PFSK-1 (cell line): ENCODE measurements at regions not wholly inside any gene's neighbourhood (a gene's known extent, or its start where the extent isn't known, plus 50 kb on each side); places are given as distances from the start of the nearest gene placed in this dataset.

ENCODE experiments used
- POLR2AphosphoS5 ChIP-seq: IDR thresholded peaks from 2 replicates; pipeline ENCODE4 v1.6.1; 2012; ENCODE audit warnings: low read depth, mild to moderate bottlenecking, control low read depth, low read length, moderate library complexity
- SIN3A ChIP-seq: IDR thresholded peaks from 2 replicates; pipeline ENCODE4 v1.6.1; 2012; ENCODE audit warnings: mild to moderate bottlenecking, low read length, moderate library complexity, borderline replicate concordance; ENCODE audit not compliant: insufficient read depth
- TAF1 ChIP-seq: IDR thresholded peaks from 2 replicates; pipeline ENCODE4 v1.6.1; 2012; ENCODE audit warnings: low read length, control low read depth, borderline replicate concordance; ENCODE audit not compliant: insufficient read depth
- TF ChIP-seq, protein P1 (sequence below), 2 experiments: IDR thresholded peaks; 2 replicates each; pipeline versions ENCODE4 v1.6.1 to v1.8.0; 2011 to 2012; ENCODE audit warnings: low read depth in 2 of 2, low read length in 2 of 2, control low read depth in 1 of 2, inconsistent platforms in 1 of 2, mild to moderate bottlenecking in 1 of 2, moderate library complexity in 1 of 2; ENCODE audit not compliant: insufficient read depth in 1 of 2

DNA sequence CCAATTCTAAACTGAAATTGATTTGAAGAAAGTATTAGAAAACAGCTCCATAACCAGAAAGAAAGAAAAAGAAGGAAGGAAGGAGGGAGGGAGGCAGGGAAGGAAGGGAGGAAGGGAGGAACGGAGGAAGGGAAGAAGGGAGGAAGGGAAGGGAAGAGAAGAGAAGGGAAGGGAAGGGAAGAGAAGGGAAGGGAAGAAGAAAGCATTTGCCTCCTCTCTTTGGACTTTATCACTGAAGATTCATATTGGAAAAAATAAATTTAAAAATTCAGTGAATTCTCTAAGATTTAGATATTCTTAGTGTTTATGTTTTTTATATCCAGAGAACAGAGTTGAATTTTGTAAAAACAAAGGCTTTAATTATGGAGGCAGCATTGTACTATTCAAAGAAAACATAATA is 68.5 kb upstream of the NXT1 start:
- TF ChIP-seq POLR2AphosphoS5, result no peak
- TF ChIP-seq TAF1, result no peak
- TF ChIP-seq, protein P1, sequence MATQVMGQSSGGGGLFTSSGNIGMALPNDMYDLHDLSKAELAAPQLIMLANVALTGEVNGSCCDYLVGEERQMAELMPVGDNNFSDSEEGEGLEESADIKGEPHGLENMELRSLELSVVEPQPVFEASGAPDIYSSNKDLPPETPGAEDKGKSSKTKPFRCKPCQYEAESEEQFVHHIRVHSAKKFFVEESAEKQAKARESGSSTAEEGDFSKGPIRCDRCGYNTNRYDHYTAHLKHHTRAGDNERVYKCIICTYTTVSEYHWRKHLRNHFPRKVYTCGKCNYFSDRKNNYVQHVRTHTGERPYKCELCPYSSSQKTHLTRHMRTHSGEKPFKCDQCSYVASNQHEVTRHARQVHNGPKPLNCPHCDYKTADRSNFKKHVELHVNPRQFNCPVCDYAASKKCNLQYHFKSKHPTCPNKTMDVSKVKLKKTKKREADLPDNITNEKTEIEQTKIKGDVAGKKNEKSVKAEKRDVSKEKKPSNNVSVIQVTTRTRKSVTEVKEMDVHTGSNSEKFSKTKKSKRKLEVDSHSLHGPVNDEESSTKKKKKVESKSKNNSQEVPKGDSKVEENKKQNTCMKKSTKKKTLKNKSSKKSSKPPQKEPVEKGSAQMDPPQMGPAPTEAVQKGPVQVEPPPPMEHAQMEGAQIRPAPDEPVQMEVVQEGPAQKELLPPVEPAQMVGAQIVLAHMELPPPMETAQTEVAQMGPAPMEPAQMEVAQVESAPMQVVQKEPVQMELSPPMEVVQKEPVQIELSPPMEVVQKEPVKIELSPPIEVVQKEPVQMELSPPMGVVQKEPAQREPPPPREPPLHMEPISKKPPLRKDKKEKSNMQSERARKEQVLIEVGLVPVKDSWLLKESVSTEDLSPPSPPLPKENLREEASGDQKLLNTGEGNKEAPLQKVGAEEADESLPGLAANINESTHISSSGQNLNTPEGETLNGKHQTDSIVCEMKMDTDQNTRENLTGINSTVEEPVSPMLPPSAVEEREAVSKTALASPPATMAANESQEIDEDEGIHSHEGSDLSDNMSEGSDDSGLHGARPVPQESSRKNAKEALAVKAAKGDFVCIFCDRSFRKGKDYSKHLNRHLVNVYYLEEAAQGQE (IDR thresholded peaks at IDR 0.05; ENCODE audit: insufficient read depth in 1 of 2, low read depth in 2 of 2, low read length in 2 of 2), result no peak
- no peak for TF ChIP-seq SIN3A
